DOHH2 (cell line): ENCODE measurements at regions not wholly inside any gene's neighbourhood (a gene's known extent, or its start where the extent isn't known, plus 50 kb on each side); places are given as distances from the start of the nearest gene placed in this dataset.

ENCODE experiments used
- H3F3A ChIP-seq: fragments of 200-600 bp; sonication (generic), shearing (Covaris generic); 2 replicates; pipeline ENCODE4 v1.6.0; 2016; ENCODE audit warnings: antibody characterized with exemption, mild to moderate bottlenecking; ENCODE audit not compliant: control insufficient read depth, insufficient read depth
- H3K27ac ChIP-seq: fragments of 200-600 bp; sonication (generic); 2 replicates; pipeline ENCODE4 v1.5.1; 2014; ENCODE audit warnings: low read depth, mild to moderate bottlenecking, low read length, moderate library complexity
- H3K27me3 ChIP-seq: fragments of 200-600 bp; sonication (generic); 2 replicates; pipeline ENCODE4 v1.6.1; 2014; ENCODE audit warnings: mild to moderate bottlenecking, low read length, mixed read lengths; ENCODE audit not compliant: control insufficient read depth
- H3K36me3 ChIP-seq: fragments of 200-600 bp; sonication (generic); 2 replicates; pipeline ENCODE4 v1.6.1; 2014; ENCODE audit warnings: mild to moderate bottlenecking, low read length, moderate library complexity, mixed read lengths; ENCODE audit not compliant: control insufficient read depth
- H3K4me1 ChIP-seq: fragments of 200-600 bp; sonication (generic); 2 replicates; pipeline ENCODE4 v1.6.1; 2014; ENCODE audit warnings: mild to moderate bottlenecking, low read length, mixed read lengths; ENCODE audit not compliant: control insufficient read depth
- H3K4me2 ChIP-seq: fragments of 200-600 bp; sonication (generic); 2 replicates; pipeline ENCODE4 v1.6.0; 2014; ENCODE audit warnings: mild to moderate bottlenecking, low read length, moderate library complexity
- H3K4me3 ChIP-seq: fragments of 200-600 bp; sonication (generic); 2 replicates; pipeline ENCODE4 v1.5.1; 2014; ENCODE audit warnings: mild to moderate bottlenecking, low read length, mixed read lengths
- H3K79me2 ChIP-seq: fragments of 200-600 bp; sonication (generic); 2 replicates; pipeline ENCODE4 v1.6.1; 2014; ENCODE audit warnings: mild to moderate bottlenecking, low read length, mixed read lengths; ENCODE audit not compliant: control insufficient read depth
- H3K9me2 ChIP-seq: fragments of 200-600 bp; sonication (generic); replicated peaks from 2 replicates; pipeline ENCODE4 v1.6.1; 2014; ENCODE audit warnings: mild to moderate bottlenecking, low read length, mixed read lengths; ENCODE audit not compliant: control insufficient read depth
- H3K9me3 ChIP-seq: fragments of 200-600 bp; sonication (generic); 2 replicates; pipeline ENCODE4 v1.6.1; 2014; ENCODE audit warnings: antibody characterized with exemption, low read length, mixed read lengths; ENCODE audit not compliant: control insufficient read depth, insufficient read depth
- H4K20me1 ChIP-seq: fragments of 200-600 bp; sonication (generic); 2 replicates; pipeline ENCODE4 v1.6.0; 2014; ENCODE audit warnings: low read depth, mild to moderate bottlenecking, antibody characterized with exemption, low read length, moderate library complexity; ENCODE audit not compliant: control insufficient read depth, insufficient read depth
- EZH2phosphoT487 ChIP-seq: fragments of 200-600 bp; sonication (generic); IDR thresholded peaks from 2 replicates; pipeline ENCODE4 v1.6.1; 2017; ENCODE audit warnings: borderline replicate concordance, mild to moderate bottlenecking, antibody characterized with exemption, low read length, moderate library complexity, mixed read lengths
- TF ChIP-seq, protein P1 (sequence below): fragments of 200-600 bp; sonication (generic); IDR thresholded peaks from one replicate; pipeline ENCODE4 v1.5.1; 2014; ENCODE audit warnings: antibody characterized with exemption, mild to moderate bottlenecking, low read depth, low read length; ENCODE audit not compliant: poor library complexity, severe bottlenecking

DNA sequence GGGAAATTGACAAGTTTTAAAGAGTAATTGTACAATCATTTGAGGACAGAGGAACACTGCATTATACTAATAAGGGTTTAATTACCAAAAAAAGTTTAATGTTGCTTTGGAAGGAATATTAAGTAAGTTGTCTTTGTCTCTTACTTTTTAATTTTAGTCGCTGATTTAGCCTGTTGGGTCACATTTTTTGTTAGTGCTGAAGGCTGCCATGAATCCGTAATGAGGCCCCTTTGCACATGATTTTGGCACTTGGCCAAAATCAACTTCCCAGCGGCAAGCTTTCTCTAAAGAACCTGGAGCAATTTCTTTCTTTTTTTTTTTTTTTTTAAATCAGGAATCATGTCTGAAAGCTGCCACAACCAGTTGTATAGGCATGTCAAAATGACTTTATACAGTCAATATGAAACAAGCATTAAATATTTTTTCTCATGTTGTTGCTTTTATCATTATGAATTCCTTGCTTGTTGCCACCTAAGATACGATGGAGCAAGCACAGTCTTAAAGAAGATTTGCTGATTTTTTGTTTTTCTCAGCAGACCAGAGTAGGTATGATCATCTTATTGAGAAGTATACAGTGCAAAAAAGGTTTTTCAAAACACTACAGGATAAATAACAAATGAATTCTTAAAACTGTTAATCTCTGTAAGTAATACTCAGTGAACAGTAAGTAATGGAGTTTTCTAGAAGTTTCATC is 690.4 kb downstream of the USP25 start:
- Histone ChIP-seq H4K20me1 (no peaks in the 10 kb centered on the region), H3K4me3 (no peak overlapping the region), H3K4me1 (no peaks in the 10 kb centered on the region), H3K36me3 (no peaks in the 10 kb centered on the region), H3K4me2 (no peak overlapping the region), H3F3A (no peaks in the 10 kb centered on the region), H3K79me2 (no peaks in the 10 kb centered on the region), H3K27me3 (no peaks in the 10 kb centered on the region), H3K9me2 (no peaks in the 10 kb centered on the region), H3K9me3 (no peaks in the 10 kb centered on the region), H3K27ac (no peak overlapping the region)
- TF ChIP-seq, protein P1, sequence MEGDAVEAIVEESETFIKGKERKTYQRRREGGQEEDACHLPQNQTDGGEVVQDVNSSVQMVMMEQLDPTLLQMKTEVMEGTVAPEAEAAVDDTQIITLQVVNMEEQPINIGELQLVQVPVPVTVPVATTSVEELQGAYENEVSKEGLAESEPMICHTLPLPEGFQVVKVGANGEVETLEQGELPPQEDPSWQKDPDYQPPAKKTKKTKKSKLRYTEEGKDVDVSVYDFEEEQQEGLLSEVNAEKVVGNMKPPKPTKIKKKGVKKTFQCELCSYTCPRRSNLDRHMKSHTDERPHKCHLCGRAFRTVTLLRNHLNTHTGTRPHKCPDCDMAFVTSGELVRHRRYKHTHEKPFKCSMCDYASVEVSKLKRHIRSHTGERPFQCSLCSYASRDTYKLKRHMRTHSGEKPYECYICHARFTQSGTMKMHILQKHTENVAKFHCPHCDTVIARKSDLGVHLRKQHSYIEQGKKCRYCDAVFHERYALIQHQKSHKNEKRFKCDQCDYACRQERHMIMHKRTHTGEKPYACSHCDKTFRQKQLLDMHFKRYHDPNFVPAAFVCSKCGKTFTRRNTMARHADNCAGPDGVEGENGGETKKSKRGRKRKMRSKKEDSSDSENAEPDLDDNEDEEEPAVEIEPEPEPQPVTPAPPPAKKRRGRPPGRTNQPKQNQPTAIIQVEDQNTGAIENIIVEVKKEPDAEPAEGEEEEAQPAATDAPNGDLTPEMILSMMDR: no peak
- no peak for TF ChIP-seq EZH2phosphoT487

DNA sequence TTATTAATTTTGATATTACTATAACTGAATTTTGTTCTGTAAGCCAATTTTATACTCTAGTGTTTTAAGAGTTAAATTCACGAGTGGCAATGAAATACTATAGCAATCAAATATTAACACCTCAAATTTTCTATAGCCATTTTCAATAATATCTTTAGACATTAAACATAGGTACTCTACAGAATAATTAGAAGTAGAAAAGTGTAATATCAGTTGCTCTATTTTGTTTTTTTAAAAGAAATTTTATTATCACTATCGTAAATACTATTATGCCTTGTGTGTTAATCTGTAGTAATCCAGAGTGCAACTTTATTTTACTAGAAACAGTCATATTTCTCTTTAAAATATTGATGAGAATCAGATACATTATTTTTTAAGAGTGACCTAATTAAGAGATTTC is 691.2 kb downstream of the USP25 start:
- no peak overlapping the region for H3K4me3 ChIP-seq
- H3K9me3 ChIP-seq: no peaks in the 10 kb centered on the region
- H3K4me1 ChIP-seq: no peaks in the 10 kb centered on the region
- H3F3A ChIP-seq: no peaks in the 10 kb centered on the region
- H3K4me2 ChIP-seq: no peak overlapping the region
- H4K20me1 ChIP-seq: no peaks in the 10 kb centered on the region
- H3K27ac ChIP-seq: no peak overlapping the region
- TF ChIP-seq EZH2phosphoT487: no peak
- TF ChIP-seq, protein P1: no peak
- H3K36me3 ChIP-seq: no peaks in the 10 kb centered on the region
- no peaks in the 10 kb centered on the region for H3K27me3 ChIP-seq
- H3K9me2 ChIP-seq: no peaks in the 10 kb centered on the region
- H3K79me2 ChIP-seq: no peaks in the 10 kb centered on the region

DNA sequence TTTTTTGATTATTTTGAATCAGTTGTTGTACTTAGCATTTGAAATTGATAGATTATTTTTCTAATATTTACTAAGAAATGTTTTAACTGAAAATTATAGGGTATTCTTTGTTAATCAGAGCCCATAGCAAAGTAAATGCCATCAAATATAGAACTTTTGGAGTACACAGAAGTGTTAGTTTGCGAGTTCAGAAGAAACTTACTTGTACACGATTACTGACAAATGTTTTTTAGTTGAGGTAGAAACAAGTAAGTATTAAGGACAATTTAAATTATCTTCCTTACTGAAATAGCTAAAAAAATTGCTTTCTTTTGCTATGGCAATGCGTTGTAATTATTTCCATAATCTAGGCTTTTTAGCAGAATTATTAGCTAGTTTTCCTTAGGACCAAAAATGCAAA is 692.2 kb downstream of the USP25 start:
- H3F3A ChIP-seq: no peaks in the 10 kb centered on the region
- H3K9me3 ChIP-seq: no peaks in the 10 kb centered on the region; the same call in 1 of the 2 replicates
- no peaks in the 10 kb centered on the region for H3K36me3 ChIP-seq
- H3K79me2 ChIP-seq: no peaks in the 10 kb centered on the region
- no peaks in the 10 kb centered on the region for H4K20me1 ChIP-seq
- no peak overlapping the region for H3K27ac ChIP-seq
- H3K4me2 ChIP-seq: no peak overlapping the region
- H3K9me2 ChIP-seq: no peaks in the 10 kb centered on the region
- no peak overlapping the region for H3K4me3 ChIP-seq
- no peaks in the 10 kb centered on the region for H3K27me3 ChIP-seq
- TF ChIP-seq, protein P1: no peak
- TF ChIP-seq EZH2phosphoT487: no peak
- H3K4me1 ChIP-seq: no peaks in the 10 kb centered on the region
